ENCODE measurements at regions not wholly inside any gene's neighbourhood (a gene's known extent, or its start where the extent isn't known, plus 50 kb on each side); places are given as distances from the start of the nearest gene placed in this dataset.

DNA sequence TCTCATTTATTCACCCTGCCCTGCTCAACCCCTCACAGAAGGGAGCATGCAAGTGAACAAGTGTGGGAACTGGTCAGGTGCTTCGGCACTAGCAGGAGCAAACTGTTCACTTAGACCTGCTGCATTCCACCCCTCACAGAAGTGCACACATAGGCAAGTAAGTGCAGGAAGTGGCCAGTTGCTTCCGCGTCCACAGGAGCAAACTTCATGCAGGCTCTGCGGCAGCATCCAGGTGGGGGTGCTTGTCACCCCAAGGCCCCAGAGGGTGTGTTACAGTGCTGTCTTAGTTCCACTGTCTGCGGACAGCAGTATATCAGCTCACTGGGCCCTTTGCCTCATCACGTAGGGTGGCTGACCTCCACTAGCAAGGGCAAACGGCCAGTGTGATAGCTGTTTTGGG lies 167.3 kb upstream of the AVPR1A start:
- no peak for DNase-seq

DNA sequence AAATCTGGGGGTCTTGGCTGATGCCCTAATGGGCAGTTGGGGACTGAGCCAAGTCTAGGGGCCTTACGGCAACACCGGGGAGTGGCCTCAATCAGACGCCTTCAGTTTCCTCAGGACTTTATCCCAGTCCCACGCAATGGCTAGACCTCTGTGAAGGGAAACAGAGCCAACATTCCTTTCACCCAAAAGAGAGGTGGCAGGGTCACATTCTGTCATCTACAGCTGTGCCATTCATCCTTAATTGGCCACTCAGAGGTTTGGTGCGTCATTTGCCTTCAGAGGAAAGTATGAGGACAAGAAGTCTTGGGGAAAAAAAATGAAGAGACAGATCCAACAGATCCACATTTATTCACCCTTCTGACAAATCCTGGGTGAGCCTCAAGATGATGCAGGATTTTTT lies 166.9 kb upstream of the AVPR1A start:
- DNase-seq: no peak

DNA sequence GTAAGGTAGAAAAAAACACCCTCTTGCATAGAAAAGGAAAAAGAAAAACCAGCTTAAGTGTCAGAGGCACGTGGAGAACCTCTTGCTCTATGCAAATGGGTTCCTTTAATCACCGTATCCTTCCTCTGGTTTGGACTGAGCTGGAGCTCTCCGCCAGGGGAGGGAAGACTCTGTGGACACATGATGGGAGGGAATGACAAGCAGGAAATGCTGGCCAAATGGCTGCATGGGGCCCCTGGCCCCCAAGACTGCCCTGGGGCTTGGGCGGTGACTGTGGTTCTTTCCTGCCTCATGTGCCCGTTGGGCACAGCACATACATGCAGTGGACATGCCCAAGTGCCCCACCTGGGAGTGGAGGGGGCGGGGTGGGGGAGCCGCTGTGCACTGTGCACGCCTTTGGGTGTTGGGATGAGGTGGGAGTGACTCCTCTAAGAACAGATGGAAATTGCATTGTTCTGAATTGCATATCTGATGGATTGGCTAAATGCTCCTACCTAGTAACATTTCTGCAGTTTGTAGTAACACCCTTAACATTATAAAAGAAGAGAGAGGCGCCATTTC lies 166.4 kb upstream of the AVPR1A start:
- DNase-seq: no peak

DNA sequence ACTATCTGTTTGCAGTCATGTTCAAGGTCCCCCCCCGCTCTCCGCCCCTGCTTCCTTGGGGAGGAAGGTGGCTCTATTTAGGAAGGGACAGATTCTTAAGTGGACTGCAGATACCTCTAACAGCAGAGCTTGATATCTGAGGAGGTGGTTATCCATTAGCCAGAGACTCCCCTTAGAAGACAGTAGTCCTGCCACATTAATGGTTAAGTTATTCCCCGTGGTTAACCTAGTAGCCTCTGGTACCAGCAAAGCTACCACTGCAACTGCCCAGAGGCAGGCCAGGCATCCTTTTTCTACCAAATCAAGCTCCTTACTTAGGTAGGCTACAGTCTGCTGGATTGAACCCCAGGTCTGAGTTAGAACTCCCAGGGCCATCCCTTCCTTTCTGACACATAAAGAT lies 162.1 kb upstream of the AVPR1A start:
- no peak for DNase-seq

DNA sequence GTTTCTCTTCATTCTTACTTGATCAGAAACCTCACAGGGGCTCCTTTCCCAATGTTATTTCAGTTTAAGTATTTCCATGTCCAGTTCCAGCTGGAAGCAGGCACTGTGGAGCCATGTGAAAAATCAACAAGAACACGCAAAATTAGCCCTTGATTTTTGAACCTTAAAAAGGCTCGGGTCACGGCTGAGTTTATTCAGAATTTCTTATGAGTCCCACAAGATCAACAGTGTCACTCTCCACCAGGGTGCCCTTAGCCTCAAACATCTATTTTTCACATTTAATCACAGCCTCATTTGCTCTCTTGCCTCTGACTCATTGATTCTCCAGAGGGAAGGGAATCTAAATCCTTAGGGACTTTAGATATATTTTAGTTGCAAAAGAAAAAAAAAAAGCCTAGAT lies 157.7 kb upstream of the AVPR1A start:
- DNase-seq: no peak

DNA sequence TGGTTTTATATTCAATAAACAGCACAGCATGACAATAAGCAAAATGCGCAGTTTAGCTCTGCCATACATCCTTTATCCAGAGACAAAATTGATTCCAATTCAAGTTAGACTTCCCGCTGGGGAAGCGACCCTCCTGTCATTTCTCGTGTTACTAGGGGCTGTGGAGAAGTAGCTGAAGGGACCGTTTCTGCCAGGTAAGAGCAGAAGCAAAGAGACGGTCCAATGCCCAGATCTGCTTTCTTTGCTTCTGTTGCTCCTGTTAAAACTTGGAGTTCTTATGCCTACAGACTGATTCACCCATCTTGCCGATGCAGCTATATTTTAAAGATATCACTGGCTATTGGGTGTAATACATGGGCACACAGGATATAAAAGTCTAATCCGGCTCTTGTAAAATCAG lies 156.8 kb upstream of the AVPR1A start:
- no peak for DNase-seq

DNA sequence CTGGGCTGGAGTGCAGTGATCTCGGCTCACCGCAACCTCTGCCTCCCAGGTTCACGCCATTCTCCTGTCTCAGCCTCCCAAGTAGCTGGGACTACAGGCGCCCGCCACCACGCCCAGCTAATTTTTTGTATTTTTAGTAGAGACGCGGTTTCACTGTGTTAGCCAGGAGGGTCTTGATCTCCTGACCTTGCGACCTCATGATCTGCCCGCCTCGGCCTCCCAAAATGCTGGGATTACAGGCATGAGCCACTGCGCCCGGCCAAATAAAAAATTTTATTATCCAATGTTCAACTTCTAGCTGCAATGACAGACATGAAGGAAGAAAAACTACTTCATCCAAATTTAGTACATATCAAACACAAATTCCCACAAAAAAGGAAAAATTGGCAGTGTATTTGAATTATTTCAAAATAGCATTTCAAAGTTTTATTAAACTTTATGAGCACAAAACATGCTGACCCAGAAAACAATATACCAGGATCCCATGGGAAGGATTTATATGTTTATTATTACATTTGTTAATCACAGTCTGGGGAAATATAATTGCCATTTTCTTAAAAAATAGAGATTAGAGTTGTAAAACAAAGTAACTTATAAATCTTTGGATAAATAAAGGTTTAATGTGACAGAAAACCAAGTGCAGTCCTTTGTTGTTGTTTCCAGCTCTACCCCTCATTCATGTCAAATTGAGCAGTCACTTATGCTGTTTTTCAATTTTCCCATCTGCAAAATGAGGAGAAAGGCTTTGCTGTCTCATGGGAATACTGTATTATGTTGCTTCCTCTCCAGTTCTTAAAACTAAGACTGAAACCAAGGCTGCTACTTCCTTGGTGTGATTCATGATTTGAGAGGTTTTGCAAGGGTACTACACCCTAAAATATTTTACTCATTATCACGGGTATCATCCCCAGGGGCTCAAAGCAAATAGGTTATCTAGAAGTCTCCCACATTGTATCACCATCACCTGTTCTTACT lies 155.2 kb upstream of the AVPR1A start:
- DNase-seq: no peak

DNA sequence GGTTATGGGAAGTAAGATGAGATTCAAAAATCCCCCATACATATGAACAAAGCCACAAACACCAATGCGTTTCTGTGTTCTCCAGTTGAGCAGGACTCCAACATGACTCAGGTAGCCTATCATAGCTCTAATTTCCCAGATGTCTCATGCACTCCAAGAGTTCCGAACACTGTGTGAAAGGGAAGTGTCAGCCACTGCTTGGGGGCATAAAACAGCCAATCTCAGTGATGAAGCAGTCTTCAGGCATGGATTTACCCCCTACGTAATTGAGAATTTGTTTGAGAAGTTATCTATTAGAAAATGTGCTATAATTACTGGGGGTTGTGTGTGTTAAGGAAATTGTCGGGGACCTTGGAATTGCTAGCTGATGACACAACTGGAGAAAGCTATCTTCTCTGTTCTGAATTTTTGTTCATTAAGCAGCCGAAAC lies 153.9 kb upstream of the AVPR1A start:
- DNase-seq: no peak

DNA sequence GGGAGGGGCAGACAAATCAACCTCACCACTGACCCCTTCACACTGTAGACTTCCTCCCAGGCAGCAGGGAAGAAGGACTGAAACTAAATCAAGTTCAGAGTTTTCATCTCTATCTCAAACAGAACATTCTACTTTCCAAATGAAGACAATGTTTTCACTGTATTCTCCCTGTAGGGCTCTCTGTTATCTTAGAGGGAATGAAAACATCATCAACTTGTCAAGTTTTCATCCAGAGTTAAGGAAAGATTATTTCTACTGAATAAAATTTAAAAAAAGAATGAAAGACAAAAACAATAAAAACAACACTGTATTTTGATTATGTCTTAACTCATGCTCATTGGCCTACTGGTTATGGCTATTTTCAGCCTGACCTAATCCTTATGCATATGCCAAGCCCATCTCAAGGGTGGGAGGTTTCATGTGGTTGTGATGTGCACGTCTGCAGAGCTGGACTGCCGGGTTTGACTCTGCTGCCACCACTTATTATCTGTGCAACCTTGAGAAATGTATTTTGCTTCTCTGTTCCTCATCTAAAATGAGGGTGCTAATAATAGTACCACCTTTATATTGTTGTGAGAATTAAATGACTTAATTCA lies 152.0 kb upstream of the AVPR1A start:
- DNase-seq: no peak

DNA sequence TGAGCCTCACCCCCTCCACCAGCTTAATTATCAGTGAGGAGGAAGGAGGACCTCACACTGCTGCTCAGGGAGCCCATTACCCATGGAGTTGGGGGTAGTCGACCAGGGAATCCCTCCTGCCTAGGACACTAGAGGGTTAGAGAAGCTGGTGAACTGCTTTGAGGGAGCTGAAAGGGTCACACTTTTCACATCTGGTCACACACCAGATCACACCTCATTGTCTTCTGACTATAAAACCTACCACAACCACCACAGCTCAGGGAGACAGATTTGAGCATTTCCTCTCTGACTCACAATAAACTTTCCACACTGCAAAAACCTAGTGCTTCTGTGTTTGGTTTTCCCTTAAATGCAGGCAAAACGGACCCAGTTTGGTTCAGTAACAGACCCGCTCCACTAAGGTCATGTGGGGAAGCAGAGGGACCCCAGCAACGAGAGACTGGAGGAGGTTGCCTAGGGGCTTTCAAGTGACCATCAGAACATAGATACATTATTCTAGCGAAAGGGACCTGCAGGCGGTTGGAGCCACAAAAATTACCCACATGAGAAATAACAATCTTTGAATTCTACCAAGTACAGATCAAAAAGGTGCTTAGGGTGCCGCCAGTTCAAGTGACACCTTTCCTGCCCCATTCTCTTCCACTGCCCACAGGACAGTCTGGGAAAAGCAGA lies 151.4 kb upstream of the AVPR1A start:
- DNase-seq: no peak

DNA sequence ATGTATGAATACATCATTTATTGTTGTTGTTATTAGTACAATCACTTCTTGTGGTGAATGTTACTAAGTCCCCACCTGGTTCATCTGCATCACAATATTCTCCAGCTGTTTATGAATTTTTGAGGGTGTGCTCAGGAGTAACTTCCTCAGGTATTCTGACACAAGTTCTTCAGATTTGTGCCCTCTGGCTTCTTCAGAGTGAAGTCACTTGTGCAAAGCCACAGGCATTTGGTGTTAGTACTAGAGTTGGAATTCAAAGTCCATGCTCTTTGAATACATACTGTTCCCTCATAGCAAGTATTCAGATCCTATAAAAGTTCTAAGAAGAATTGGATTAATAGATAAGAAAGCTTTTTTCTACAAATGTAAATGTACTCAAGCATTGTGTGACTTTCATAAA lies 150.3 kb upstream of the AVPR1A start:
- no peak for DNase-seq

DNA sequence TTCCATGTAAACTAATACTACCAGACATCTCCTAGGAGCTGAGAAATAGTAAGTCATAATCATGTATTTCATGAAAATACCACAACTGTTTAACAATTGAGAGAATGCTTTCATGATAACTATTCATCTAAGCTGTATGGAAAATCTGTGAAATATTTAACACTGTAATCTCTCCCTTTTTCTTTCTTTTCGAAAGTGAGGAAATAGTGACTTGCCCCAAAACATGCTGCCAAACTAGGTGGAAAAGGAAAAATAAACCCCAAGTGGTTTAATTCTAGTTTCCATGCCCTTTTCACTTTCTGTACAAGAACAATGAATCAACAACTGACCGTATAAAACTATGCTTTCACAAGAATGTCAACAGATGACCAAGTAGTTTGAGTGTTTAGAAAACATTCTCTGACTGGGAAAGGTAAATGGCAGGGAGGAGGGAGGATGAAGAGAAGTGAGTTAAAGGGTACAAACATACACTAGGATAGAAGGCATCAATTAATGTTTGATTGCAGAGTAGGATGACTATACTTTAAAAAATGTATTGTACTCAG lies 147.5 kb upstream of the AVPR1A start:
- DNase-seq: no peak

DNA sequence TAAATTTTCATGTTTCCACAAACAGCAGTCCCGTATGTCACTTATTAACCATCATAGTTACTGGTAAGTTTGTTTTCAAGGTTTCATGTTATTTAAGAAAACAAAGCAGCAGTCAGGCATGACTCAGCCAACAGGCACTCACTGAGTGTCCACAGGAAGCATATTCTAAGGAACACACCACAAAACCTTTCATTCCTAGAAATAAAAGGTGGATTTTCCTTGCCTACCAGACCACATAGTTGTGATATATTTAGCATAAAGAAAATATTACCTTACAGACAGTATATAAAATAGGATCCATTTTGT lies 143.3 kb upstream of the AVPR1A start:
- peak; percentile 9 for DNase-seq

DNA sequence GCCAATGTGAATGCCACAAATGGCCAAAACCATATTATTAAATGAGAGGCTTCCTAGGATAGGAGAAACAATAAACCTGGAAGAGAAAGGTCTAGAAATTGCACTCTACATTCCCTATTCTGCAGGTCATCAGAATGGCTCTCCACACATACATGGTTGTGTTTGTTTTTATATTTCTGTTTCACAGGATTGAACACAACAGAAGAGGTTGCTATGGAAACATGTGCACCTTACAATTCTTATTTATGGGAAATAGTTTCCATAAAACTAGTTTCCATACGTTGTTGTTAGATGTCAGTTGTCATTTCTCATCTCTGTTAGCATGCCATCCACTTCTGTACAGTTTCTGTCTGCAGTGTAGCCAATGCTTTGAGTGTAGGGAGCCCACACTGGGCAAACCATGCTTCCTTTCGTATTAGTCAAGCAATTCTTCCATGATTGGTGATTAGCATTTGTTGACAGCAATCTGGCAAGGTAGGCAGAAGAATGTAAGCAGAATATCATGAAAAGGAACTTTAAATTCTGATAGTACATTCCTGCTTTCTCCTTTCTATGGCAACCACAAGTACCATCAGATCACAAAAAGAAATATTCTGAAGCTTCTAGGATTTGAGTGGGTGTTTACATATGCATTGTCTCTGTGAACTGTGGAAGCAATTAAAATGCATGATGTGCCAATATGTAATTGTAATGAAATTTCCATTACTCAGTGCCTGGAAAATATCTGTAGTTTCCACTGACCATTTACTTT lies 141.6 kb upstream of the AVPR1A start:
- DNase-seq: no peak

DNA sequence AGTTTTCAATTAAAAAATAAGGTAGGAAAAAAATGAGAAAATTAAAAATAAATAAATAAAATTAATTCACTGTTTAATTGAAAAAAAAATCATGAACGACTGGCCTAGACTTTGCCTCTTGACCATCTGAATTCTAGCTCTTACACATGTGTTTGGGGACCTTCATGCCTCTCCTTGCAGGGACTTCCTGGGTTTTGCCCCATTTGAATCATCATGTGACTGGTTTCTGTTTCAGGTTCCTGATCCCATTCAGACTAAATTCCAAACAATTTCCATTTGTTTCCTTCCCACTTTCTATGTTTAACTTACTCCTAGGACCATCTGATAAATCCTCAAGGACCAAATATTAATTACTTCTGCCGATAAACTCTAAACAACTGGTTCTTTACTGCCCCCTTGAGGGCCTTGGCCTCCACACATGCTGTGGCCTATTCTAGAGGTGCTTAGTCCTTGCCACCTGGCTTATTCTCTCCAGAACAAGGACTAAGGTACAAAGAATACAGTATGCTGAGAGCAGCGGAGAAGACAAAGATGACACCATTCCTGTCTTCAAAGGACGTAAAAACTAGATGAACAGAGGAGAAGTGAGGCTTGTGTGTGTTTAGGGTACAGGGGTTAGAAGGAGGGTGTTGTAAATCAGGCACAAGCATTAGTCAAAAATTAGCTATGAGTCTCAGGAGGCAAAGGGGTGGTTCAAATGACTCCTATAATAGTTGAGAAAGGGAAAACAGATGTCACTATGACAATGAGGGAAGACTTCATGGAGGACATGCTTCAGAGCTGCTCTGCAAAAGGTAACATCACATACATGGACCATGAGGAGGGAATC lies 125.8 kb upstream of the AVPR1A start:
- peak; percentile 84 for DNase-seq

DNA sequence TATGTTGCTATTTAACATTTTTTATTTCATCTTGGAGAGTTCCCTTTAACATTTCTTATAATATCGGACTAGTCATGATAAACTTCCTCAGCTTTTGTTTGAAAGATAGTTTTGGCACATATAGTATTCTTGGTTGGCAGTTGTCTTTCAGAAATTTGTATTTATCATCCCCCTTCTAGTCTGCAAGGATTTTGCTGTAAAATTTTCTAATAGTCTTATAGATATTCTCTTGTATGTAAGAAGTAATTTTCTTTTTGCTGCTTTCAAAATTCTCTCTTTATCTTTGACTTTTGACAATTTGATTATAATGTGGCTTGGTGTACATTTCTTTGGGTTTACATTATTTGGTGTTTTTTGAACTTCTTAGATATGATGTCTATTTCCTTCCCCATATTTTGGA lies 116.0 kb upstream of the AVPR1A start:
- no peak for DNase-seq

DNA sequence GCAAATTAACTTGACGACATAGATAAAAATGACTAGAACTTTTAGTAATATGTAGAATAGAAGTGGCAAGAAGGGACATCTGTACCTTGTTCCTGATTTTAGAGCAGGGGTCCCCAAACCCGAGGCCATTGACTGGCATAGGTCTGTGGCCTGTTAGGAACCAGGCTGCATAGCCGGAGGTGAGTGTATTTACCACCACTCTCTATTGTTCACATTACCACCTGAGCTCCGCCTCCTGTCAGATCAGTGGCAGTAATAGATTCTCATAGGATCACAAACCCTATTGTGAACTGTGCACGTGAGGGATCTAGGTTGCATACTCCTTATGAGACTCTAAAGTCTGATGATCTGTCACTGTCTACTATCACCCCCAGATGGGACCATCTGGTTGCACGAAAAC lies 113.6 kb upstream of the AVPR1A start:
- DNase-seq: no peak

DNA sequence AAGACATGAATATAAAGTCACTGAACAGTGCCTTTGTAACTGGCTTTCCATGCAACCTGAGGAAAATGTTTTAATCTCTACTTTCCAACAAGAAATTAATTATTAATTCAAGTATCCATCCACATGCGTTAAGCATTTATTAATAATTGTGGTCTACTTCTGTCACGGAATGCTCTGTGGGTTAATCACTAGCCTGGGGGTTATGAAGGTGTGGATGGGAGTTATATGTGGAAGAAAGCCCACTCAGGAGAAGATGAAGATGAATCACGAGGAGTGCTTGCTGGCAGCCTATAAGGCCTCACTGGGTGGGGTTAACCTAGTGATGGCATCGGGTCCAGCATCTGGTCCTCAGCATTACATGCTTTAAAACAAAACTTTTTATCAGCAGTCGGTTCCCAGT lies 99.5 kb upstream of the AVPR1A start:
- no peak for DNase-seq

DNA sequence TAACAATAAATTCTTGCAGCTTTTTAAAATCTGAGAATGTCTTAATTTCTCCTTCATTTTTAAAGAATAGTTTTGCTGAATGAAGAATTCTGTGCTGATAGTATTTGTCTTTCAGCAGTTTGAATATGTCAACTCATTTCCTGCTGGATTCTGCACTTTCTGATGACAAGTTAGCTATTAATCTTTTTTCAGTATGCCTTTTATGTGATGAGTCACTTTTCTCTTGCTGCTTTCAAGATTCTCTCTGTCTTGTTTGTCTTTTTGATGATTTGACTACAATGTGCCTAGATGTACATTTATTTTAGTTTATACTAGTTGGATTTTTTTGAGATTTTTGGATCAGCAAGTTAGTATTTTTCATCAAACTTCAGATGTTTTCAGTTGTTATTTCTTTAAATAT lies 87.9 kb upstream of the AVPR1A start:
- peak; percentile 3 for DNase-seq

DNA sequence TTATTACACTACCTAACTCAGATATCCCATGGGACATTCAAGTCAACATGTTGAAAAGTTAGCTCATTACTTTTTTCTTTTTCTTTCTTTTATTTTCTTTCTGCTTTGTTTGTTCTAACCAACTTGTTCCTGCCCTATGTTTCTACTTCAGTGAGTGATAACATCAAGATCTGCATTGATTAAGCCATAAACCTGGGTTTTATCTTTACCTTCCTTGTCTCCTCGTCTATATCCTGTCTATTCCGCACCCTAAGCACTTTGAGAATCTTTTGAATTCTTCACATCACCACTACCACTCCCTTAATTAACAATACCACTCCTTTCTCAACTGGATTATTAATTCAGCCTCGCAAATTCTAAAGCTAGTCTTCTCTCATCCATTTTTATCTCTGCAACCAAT lies 81.9 kb upstream of the AVPR1A start:
- DNase-seq: no peak

DNA sequence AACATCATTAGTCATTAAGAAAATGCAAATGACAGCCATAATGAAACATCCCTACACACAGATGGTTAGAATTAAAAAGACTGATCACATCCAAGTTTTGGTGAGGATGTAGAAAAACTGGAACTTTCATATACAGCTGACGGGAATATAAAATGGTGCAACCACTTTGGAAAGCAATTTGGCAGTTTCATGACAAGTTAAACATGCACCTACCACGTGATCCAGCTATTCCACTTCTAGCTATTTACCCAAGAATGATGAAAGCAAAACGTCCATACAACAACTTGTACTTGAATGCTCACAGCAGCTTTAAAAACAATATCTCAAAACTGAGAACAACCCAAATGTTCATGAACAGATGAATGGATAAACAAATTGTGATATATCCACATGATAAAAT lies 77.9 kb upstream of the AVPR1A start:
- no peak for DNase-seq
